Endothelial cell of umbilical vein (primary cell): ENCODE measurements at regions not wholly inside any gene's neighbourhood (a gene's known extent, or its start where the extent isn't known, plus 50 kb on each side); places are given as distances from the start of the nearest gene placed in this dataset.

Source experiments
- BruUV-seq: library from RNA; stranded (reverse); fragments of 400-500 nt; replicated peaks from 2 replicates; lab custom pipeline; 2021; lab: Mats Ljungman, UMichigan
- CTCF ChIA-PET: fragments of 300-600, 350-600 bp; sonication (Branson Sonifier 250); formaldehyde crosslinking; loops from one replicate; lab custom pipeline; 2021; ENCODE audit warnings: antibody characterized with exemption, inconsistent platforms; lab: Charles Lee
- POLR2A ChIA-PET: fragments of 300-600, 350-600 bp; sonication (Branson Sonifier 250); formaldehyde crosslinking; loops from one replicate; lab custom pipeline; 2021; ENCODE audit warnings: antibody characterized with exemption, inconsistent platforms; lab: Charles Lee
- DNase-seq: peaks from one replicate; pipeline ENCODE4 v3.0.0-alpha.2; 2011; ENCODE audit warnings: low read depth, low spot score
- FAIRE-seq: peaks from 2 replicates; lab custom pipeline; 2011; peaks lifted over from hg19 to GRCh38; lab: Jason Lieb, UNC
- H2AFZ ChIP-seq: 2 replicates; pipeline ENCODE4 v1.6.0; 2012; ENCODE audit warnings: low read depth, low read length, control low read depth, inconsistent platforms
- H3K27ac ChIP-seq: 2 replicates; pipeline ENCODE4 v1.5.1; 2011; ENCODE audit warnings: low read depth, mild to moderate bottlenecking, control low read depth, low read length, moderate library complexity; ENCODE audit not compliant: insufficient read depth
- H3K27me3 ChIP-seq, 2 experiments: 2 replicates each; pipeline versions ENCODE4 v1.6.0 to v1.6.1; 2011; ENCODE audit warnings: low read length in 2 of 2, mixed read lengths in 1 of 2; ENCODE audit not compliant: control insufficient read depth in 2 of 2, insufficient read depth in 2 of 2
- H3K36me3 ChIP-seq, 2 experiments: 2 replicates in 1 of 2; 3 replicates in 1 of 2; pipeline ENCODE4 v1.5.1; 2011; ENCODE audit warnings: low read length in 2 of 2, mild to moderate bottlenecking in 1 of 2, moderate library complexity in 1 of 2; ENCODE audit not compliant: control insufficient read depth in 2 of 2, insufficient read depth in 2 of 2; ENCODE audit errors: extremely low read depth in 1 of 2
- H3K4me1 ChIP-seq: 3 replicates; pipeline ENCODE4 v1.5.1; 2011; ENCODE audit warnings: mild to moderate bottlenecking, low read length; ENCODE audit not compliant: control insufficient read depth, insufficient read depth; ENCODE audit errors: extremely low read depth
- H3K4me2 ChIP-seq: 2 replicates; pipeline ENCODE4 v1.6.1; 2011; ENCODE audit warnings: low read length, control low read depth, mixed read lengths; ENCODE audit not compliant: insufficient read depth
- H3K4me3 ChIP-seq, 3 experiments: fragments of 200-600 bp in 1 of 3; sonication (generic), shearing (Covaris generic) in 1 of 3; replicated peaks in 1 of 3; 2 replicates each; pipeline ENCODE4 v1.5.1; 2011 to 2016; ENCODE audit warnings: control low read depth in 3 of 3, low read length in 3 of 3, mild to moderate bottlenecking in 2 of 3, inconsistent platforms in 1 of 3, low read depth in 1 of 3, moderate library complexity in 1 of 3; ENCODE audit not compliant: insufficient read depth in 1 of 3
- H3K79me2 ChIP-seq: 2 replicates; pipeline ENCODE4 v1.6.0; 2012; ENCODE audit warnings: low read length, inconsistent platforms; ENCODE audit not compliant: control insufficient read depth, insufficient read depth
- H3K9ac ChIP-seq: replicated peaks from 2 replicates; pipeline ENCODE3; 2011; ENCODE audit warnings: low read length, control low read depth; ENCODE audit not compliant: insufficient read depth; ENCODE audit errors: extremely low read depth
- H3K9me1 ChIP-seq: replicated peaks from 3 replicates; pipeline ENCODE4 v1.6.0; 2011; ENCODE audit warnings: mild to moderate bottlenecking, low read length; ENCODE audit not compliant: control insufficient read depth, insufficient read depth; ENCODE audit errors: extremely low read depth
- H3K9me3 ChIP-seq: replicated peaks from 2 replicates; pipeline ENCODE4 v1.5.1; 2012; ENCODE audit warnings: low read length, inconsistent platforms; ENCODE audit not compliant: control insufficient read depth, insufficient read depth
- H4K20me1 ChIP-seq: replicated peaks from 2 replicates; pipeline ENCODE3; 2011; ENCODE audit warnings: mild to moderate bottlenecking, low read length; ENCODE audit not compliant: control insufficient read depth, insufficient read depth; ENCODE audit errors: extremely low read depth
- CTCF ChIP-seq, 2 donors: IDR thresholded peaks; 1 replicate in 1 of 2; 2 replicates in 1 of 2; pipeline ENCODE4 v1.5.1; 2011; ENCODE audit warnings: low read length in 2 of 2, mild to moderate bottlenecking in 2 of 2, moderate library complexity in 2 of 2, control low read depth in 1 of 2, inconsistent platforms in 1 of 2, low read depth in 1 of 2; ENCODE audit not compliant: insufficient read depth in 1 of 2; ENCODE audit errors: extremely low read depth in 1 of 2
- EZH2 ChIP-seq: IDR thresholded peaks from 2 replicates; pipeline ENCODE4 v1.6.1; 2012; ENCODE audit warnings: borderline replicate concordance, low read depth, mild to moderate bottlenecking, moderate library complexity, low read length, inconsistent platforms; ENCODE audit not compliant: severe bottlenecking
- FOS ChIP-seq: IDR thresholded peaks from 2 replicates; pipeline ENCODE4 v1.6.1; 2011; ENCODE audit warnings: mild to moderate bottlenecking, low read length, moderate library complexity, borderline replicate concordance; ENCODE audit not compliant: insufficient read depth
- GATA2 ChIP-seq: IDR thresholded peaks from 2 replicates; pipeline ENCODE4 v1.7.0; 2011; ENCODE audit warnings: low read depth, mild to moderate bottlenecking, moderate library complexity, mixed read lengths, low read length; ENCODE audit not compliant: insufficient read length, insufficient read depth
- JUN ChIP-seq: IDR thresholded peaks from 2 replicates; pipeline ENCODE4 v1.6.1; 2011; ENCODE audit warnings: borderline replicate concordance, low read depth; ENCODE audit not compliant: insufficient read length, insufficient read depth
- MAX ChIP-seq: IDR thresholded peaks from 2 replicates; pipeline ENCODE4 v1.6.1; 2011; ENCODE audit not compliant: insufficient read depth, insufficient read length
- MYC ChIP-seq: IDR thresholded peaks from one replicate; pipeline ENCODE4 v1.6.1; 2011; ENCODE audit warnings: mild to moderate bottlenecking, low read depth, low read length
- POLR2A ChIP-seq: IDR thresholded peaks from 2 replicates; pipeline ENCODE4 v1.6.1; 2012; ENCODE audit warnings: low read depth, mild to moderate bottlenecking, control low read depth, low read length
- POLR2AphosphoS5 ChIP-seq: IDR thresholded peaks from 2 replicates; pipeline ENCODE4 v1.6.1; 2012; ENCODE audit warnings: low read depth, mild to moderate bottlenecking, control low read depth, low read length, moderate library complexity; ENCODE audit not compliant: insufficient read depth
- dilution Hi-C: fragments of 300-500 bp; cut with MboI; formaldehyde crosslinking; loops from one replicate; pipeline ENCODE4 v1.15.0; 2019; ENCODE audit warnings: low sequenced_read_pairs; ENCODE audit not compliant: extremely low pct_ligation_motif_present
- intact Hi-C: fragments of 100-400 bp; cut with micrococcal nuclease; formaldehyde crosslinking; loops from one replicate; pipeline ENCODE4 v1.10.0; 2022

- intact Hi-C loops = no loop called here
- no peak for TF ChIP-seq JUN
- no peak for TF ChIP-seq EZH2
- no peak for TF ChIP-seq MAX
- no peak for TF ChIP-seq GATA2
- TF ChIP-seq POLR2AphosphoS5 = no peak
- no peak for TF ChIP-seq FOS
- no peak for TF ChIP-seq CTCF (IDR thresholded peaks at IDR 0.05; ENCODE audit: extremely low read depth in 1 of 2, insufficient read depth in 1 of 2, low read depth in 1 of 2, low read length in 2 of 2)
- TF ChIP-seq MYC = no peak
- no peak for TF ChIP-seq POLR2A
- ChIA-PET CTCF (no interaction called here), POLR2A (no interaction called here)
- Histone ChIP-seq H3K4me3 (no peak overlapping the region), H4K20me1 (no peaks in the 10 kb centered on the region), H3K4me1 (no peaks in the 10 kb centered on the region), H3K9me1 (no peaks in the 10 kb centered on the region), H3K27ac (no peak overlapping the region), H3K4me2 (no peak overlapping the region), H3K79me2 (no peaks in the 10 kb centered on the region), H3K9ac (no peak overlapping the region), H3K27me3 (no peaks in the 10 kb centered on the region), H2AFZ (no peak overlapping the region), H3K36me3 (no peaks in the 10 kb centered on the region), H3K9me3 (no peaks in the 10 kb centered on the region)
- dilution Hi-C loops = no loop called here
- BruUV-seq = no TSS peak
- FAIRE-seq (no peak), DNase-seq (no peak)
Measured at GRCh38 chr16:31707743-31708335, 165.8 kb upstream of the ZNF267 start.
